ENCODE measurements at regions not wholly inside any gene's neighbourhood (a gene's known extent, or its start where the extent isn't known, plus 50 kb on each side); places are given as distances from the start of the nearest gene placed in this dataset.

- no peak for DNase-seq (ENCODE audit: low spot score)
Observed at GRCh38 chr2:7972670-7973069, 709.2 kb upstream of the ID2 start.

GRCh38 chr2:7973801-7974480, 707.9 kb upstream of the ID2 start:
- DNase-seq (ENCODE audit: low spot score), result no peak

- no peak for DNase-seq (ENCODE audit: low spot score)
Observed at GRCh38 chr2:7974936-7975335, 706.9 kb upstream of the ID2 start.

- no peak for DNase-seq (ENCODE audit: low spot score)
Observed at GRCh38 chr2:7976206-7976605, 705.6 kb upstream of the ID2 start.

- DNase-seq (ENCODE audit: low spot score), result no peak
Observed at GRCh38 chr2:7977981-7978380, 703.9 kb upstream of the ID2 start.

- no peak for DNase-seq (ENCODE audit: low spot score)
Observed at GRCh38 chr2:7982054-7982453, 699.8 kb upstream of the ID2 start.

- no peak for DNase-seq (ENCODE audit: low spot score)
Observed at GRCh38 chr2:7983451-7983850, 698.4 kb upstream of the ID2 start.

GRCh38 chr2:7983912-7984311, 697.9 kb upstream of the ID2 start:
- no peak for DNase-seq (ENCODE audit: low spot score)

- no peak for DNase-seq (ENCODE audit: low spot score)
Observed at GRCh38 chr2:7984693-7985353, 697.0 kb upstream of the ID2 start.

GRCh38 chr2:7986431-7986830, 695.4 kb upstream of the ID2 start:
- DNase-seq (ENCODE audit: low spot score), result no peak

GRCh38 chr2:7987992-7988391, 693.9 kb upstream of the ID2 start:
- no peak for DNase-seq (ENCODE audit: low spot score)

- no peak for DNase-seq (ENCODE audit: low spot score)
Observed at GRCh38 chr2:7988440-7988839, 693.4 kb upstream of the ID2 start.

GRCh38 chr2:7989823-7990222, 692.0 kb upstream of the ID2 start:
- DNase-seq (ENCODE audit: low spot score), result no peak

- peak; percentile 42 for DNase-seq (ENCODE audit: low spot score)
Observed at GRCh38 chr2:7992612-7993602, 688.9 kb upstream of the ID2 start.

GRCh38 chr2:7994397-7994951, 687.4 kb upstream of the ID2 start:
- DNase-seq (ENCODE audit: low spot score), result peak; percentile 17

GRCh38 chr2:7997279-7997678, 684.6 kb upstream of the ID2 start:
- DNase-seq (ENCODE audit: low spot score), result no peak

- DNase-seq (ENCODE audit: low spot score), result no peak
Observed at GRCh38 chr2:7999683-8000476, 682.0 kb upstream of the ID2 start.

- DNase-seq (ENCODE audit: low spot score), result no peak
Observed at GRCh38 chr2:8000870-8001269, 681.0 kb upstream of the ID2 start.

GRCh38 chr2:8002765-8003393, 679.0 kb upstream of the ID2 start:
- no peak for DNase-seq (ENCODE audit: low spot score)

- no peak for DNase-seq (ENCODE audit: low spot score)
Observed at GRCh38 chr2:8003462-8004075, 678.3 kb upstream of the ID2 start.

- DNase-seq (ENCODE audit: low spot score), result peak; percentile 32
Observed at GRCh38 chr2:8004250-8004681, 677.6 kb upstream of the ID2 start.
